Immature natural killer cell (primary cell): ENCODE measurements at regions not wholly inside any gene's neighbourhood (a gene's known extent, or its start where the extent isn't known, plus 50 kb on each side); places are given as distances from the start of the nearest gene placed in this dataset.

Experiments used
- DNase-seq, 3 donors: peaks; one replicate each; pipeline ENCODE4 v3.0.0; 2022; ENCODE audit warnings: mixed read lengths in 1 of 3
- H3K27ac Mint-ChIP-seq, 6 donors: one replicate each; pipeline ENCODE4 v1.8.0; 2020; ENCODE audit warnings: mixed read lengths in 6 of 6, mild to moderate bottlenecking in 5 of 6, inconsistent platforms in 4 of 6, moderate library complexity in 3 of 6
- H3K27me3 Mint-ChIP-seq, 3 donors: one replicate each; pipeline ENCODE4 v1.8.0; 2020 to 2021; ENCODE audit warnings: low read depth in 3 of 3, mild to moderate bottlenecking in 3 of 3, mixed read lengths in 3 of 3, moderate library complexity in 3 of 3, inconsistent platforms in 1 of 3
- H3K36me3 Mint-ChIP-seq, 3 donors: one replicate each; pipeline ENCODE4 v1.8.0; 2020; ENCODE audit warnings: mixed read lengths in 3 of 3, inconsistent platforms in 2 of 3, mild to moderate bottlenecking in 2 of 3
- H3K4me1 Mint-ChIP-seq, 2 donors: one replicate each; pipeline ENCODE4 v1.8.0; 2020; ENCODE audit warnings: inconsistent platforms in 2 of 2, mild to moderate bottlenecking in 2 of 2, mixed read lengths in 2 of 2, moderate library complexity in 1 of 2
- H3K4me3 Mint-ChIP-seq, 5 donors: one replicate each; pipeline ENCODE4 v1.8.0; 2020; ENCODE audit warnings: mild to moderate bottlenecking in 5 of 5, mixed read lengths in 5 of 5, inconsistent platforms in 3 of 5, moderate library complexity in 3 of 5
- H3K9me3 Mint-ChIP-seq, 6 donors: one replicate each; pipeline ENCODE4 v1.8.0; 2020; ENCODE audit warnings: mild to moderate bottlenecking in 6 of 6, mixed read lengths in 6 of 6, inconsistent platforms in 4 of 6, moderate library complexity in 3 of 6

DNA sequence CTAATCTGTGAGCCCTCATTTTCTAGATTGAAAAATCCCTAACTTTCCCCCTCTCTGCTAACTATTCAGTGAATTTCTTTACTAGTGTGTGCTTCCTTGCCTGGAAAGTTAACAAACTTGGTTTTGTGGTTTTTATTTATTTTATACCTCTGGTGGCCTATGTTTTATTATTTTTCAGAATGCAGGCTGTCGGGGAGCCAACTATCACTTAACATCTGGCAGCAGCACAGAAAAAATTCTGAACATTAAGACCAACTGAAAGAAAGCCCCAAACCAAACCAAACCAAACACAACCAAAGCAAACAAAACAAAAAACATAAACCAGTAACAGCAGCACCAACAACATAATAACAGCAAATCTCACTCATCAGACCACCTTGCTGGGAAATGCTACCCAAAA, 109.0 kb upstream of the KL start:
- no peaks in the 10 kb centered on the region for H3K36me3 Mint-ChIP-seq
- peaks cover 0 to 7% (median 0%) of the 10 kb centered on the region in 6 donors for H3K9me3 Mint-ChIP-seq
- DNase-seq, result no peak
- H3K4me1 Mint-ChIP-seq, result peaks cover 9 to 16% of the 10 kb centered on the region in 2 donors
- no peak overlapping the region for H3K27ac Mint-ChIP-seq
- H3K4me3 Mint-ChIP-seq, result no peak overlapping the region
- peaks cover 0 to 4% (median 0%) of the 10 kb centered on the region in 3 donors for H3K27me3 Mint-ChIP-seq

DNA sequence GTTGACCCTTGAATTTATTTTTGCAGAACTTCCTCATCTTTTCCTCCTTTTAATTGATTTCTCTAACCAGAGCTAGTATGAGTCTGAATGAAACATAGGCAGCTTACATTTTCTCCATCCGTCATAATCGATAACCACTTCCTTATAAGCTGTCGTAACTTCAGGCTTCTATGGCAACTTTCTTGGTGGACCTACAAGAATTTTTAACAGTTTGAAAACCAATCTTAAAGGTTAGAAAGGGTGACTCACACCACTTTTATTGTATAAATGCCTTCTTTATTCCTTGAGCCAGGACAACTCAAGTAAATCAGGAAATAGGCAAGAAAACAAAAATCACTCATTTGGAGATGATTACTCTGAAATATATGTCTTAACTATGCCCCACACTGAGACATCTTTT, 105.7 kb upstream of the KL start:
- no peak overlapping the region for H3K4me3 Mint-ChIP-seq

DNA sequence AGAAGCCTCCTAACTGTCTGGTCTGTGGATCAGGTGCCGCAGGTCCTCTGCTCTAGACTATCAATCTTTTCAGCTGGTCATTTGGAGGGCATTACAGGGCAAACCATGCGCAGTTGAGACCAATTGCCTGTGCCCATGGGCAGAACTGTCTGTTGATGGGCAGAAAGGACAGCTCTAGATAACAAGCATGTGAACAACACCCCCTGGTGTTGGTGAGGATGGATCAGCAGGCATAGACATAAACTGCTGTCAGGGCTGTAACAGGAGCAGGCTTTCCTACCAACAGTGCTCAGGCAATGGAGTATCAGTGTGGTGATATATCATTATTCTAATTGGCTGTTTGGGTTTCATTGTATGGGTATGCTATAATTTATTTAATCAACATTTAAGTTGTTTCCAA, 104.7 kb upstream of the KL start:
- Mint-ChIP-seq H3K4me1 (no peaks in the 10 kb centered on the region), H3K9me3 (peaks cover 0 to 3% (median 0%) of the 10 kb centered on the region in 6 donors), H3K27me3 (peaks cover 0 to 4% (median 2%) of the 10 kb centered on the region in 3 donors), H3K27ac (no peak overlapping the region), H3K36me3 (no peaks in the 10 kb centered on the region), H3K4me3 (no peak overlapping the region)
- DNase-seq, result peak in 1 of 3 donors; percentile 4

More for the DNA sequence above, 105.7 kb upstream of the KL start:
- no peak for DNase-seq
- Mint-ChIP-seq H3K27me3 (peaks cover 0 to 4% (median 0%) of the 10 kb centered on the region in 3 donors), H3K9me3 (peaks cover 0 to 4% (median 0%) of the 10 kb centered on the region in 6 donors), H3K4me1 (peaks cover 1 to 6% of the 10 kb centered on the region in 2 donors), H3K27ac (no peak overlapping the region), H3K36me3 (no peaks in the 10 kb centered on the region)

DNA sequence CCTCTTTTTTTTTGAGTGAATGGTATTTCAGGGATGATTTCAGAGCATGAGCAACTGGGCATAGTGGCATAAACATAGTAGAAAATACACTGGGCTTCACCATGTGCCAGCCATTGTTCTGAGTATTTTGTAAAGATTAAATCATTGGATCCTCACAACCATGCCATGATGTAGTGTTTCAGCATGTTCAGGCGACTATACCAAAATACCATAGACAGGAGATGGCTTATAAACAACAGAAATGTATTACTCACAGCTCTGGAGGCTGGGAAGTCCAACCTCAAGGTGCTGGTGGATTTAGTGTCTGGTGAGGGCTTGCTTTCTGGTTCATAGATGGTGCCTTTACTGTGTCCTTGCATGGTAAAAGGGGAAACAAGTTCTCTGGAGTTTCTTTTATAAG, 101.5 kb upstream of the KL start:
- no peak overlapping the region for H3K27ac Mint-ChIP-seq
- no peak overlapping the region for H3K4me3 Mint-ChIP-seq
- peaks cover 0 to 2% (median 2%) of the 10 kb centered on the region in 3 donors for H3K27me3 Mint-ChIP-seq
- DNase-seq, result no peak
- H3K36me3 Mint-ChIP-seq, result no peaks in the 10 kb centered on the region
- no peaks in the 10 kb centered on the region for H3K4me1 Mint-ChIP-seq
- peaks cover 0 to 5% (median under 1%) of the 10 kb centered on the region in 6 donors for H3K9me3 Mint-ChIP-seq

DNA sequence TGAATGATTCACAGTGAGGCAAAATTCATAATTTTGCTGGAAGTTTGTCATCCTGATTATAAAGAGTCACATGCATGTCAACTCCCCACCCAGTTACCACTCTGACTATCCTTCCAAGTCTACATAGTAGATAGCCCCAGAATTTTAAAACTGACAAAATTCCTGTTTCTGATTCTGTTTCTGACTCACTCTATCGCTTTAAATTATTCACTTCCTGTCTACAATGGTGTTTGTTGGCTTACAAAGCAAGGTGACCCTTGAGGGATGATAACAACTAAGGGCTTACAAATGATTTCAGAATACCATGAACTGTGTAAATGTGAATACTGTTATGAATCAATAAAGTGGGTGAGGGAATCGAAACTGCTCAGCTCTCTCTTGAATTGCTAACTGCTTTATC, 98.7 kb upstream of the KL start:
- no peaks in the 10 kb centered on the region for H3K36me3 Mint-ChIP-seq
- H3K4me3 Mint-ChIP-seq, result no peak overlapping the region
- no peaks in the 10 kb centered on the region for H3K4me1 Mint-ChIP-seq
- H3K27ac Mint-ChIP-seq, result no peak overlapping the region
- H3K9me3 Mint-ChIP-seq, result peaks cover 0 to 5% (median 0%) of the 10 kb centered on the region in 6 donors
- peaks cover 0 to 2% (median 2%) of the 10 kb centered on the region in 3 donors for H3K27me3 Mint-ChIP-seq
- no peak for DNase-seq

DNA sequence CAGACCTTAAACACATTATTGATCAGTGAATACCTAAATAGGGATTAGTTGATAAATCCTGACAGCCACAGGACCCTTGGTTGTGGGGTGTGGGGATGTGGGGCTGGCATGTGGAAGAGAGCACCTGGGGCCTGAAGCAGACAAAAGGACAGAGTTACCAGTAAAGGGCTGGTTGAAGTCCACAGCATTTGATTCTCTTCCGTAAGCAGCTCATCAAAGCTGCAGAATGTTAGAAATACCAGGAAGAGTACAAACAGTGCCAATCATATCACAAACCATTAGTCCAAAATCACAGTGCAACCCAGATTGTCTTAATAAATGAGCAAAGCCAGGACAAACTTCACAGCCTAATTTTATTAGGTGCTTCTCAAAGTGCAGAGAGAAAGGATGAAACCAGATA, 92.5 kb upstream of the KL start:
- Mint-ChIP-seq H3K27ac (no peak overlapping the region), H3K4me1 (no peaks in the 10 kb centered on the region), H3K36me3 (no peaks in the 10 kb centered on the region), H3K4me3 (no peak overlapping the region), H3K27me3 (peaks cover 0 to 2% (median 0%) of the 10 kb centered on the region in 3 donors), H3K9me3 (peaks cover 0 to 2% (median 0%) of the 10 kb centered on the region in 6 donors)
- no peak for DNase-seq

DNA sequence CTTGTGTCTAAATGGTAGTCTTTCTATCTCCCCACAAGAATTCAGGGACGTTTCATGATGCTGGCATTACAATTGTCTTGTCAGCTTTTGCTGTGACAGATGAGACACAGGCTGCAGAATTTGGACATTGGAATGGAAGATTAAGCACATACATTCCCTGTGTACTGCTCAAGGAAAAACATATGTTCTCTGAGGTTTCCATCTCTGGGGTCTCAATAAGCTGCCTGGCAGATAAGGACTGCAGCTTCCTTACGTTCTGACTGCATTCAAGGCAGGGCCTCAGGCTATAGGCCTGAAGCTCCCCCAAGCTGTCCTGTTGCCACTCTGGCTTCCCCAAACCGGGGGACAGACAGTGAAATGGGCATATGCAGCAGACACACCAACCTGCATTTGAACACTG, 91.3 kb upstream of the KL start:
- Mint-ChIP-seq H3K27ac (no peak overlapping the region), H3K4me1 (no peaks in the 10 kb centered on the region), H3K4me3 (no peak overlapping the region), H3K27me3 (peaks cover 0 to 1% (median 0%) of the 10 kb centered on the region in 3 donors), H3K36me3 (no peaks in the 10 kb centered on the region), H3K9me3 (peaks cover 0 to 2% (median 0%) of the 10 kb centered on the region in 6 donors)
- no peak for DNase-seq

DNA sequence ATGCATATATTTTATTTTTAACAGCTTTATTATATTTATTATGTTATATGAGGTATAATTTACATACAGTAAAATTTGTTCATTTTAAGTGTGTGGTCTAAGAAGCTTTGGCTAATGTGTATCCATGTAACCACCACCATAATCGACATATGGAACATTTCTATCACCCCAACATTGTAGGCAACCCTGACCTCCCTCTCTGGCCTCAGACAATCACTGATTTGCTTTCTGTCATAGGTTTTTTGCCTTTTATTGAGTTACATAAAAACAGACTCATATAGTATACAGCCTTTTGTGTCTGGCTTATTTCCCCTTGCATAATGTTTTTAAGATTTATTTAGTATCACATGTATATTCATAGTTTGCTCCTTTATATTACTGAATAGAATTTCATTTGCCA, 90.7 kb upstream of the KL start:
- Mint-ChIP-seq H3K27me3 (peaks cover 0 to 1% (median 0%) of the 10 kb centered on the region in 3 donors), H3K27ac (no peak overlapping the region), H3K9me3 (peaks cover 0 to 2% (median 0%) of the 10 kb centered on the region in 6 donors)

DNA sequence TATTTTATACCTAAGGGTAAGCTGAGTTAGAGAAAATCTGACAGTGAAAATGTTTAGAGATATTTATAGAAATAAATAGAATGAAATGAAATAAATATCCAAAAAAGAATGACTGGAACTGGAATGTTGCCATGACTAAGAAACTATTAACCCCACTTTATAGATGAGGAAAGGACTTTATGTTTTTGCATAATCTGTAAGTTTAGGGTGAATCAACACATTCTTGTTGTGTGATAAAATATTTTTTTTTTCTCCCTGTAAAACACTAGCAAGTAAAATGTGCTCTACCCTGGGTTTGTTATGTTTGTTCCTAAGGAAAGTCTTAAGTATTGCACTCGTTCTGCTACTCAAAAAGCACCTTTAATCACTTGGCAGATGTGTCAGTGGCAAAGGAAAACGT, 83.8 kb upstream of the KL start:
- Mint-ChIP-seq H3K4me1 (no peaks in the 10 kb centered on the region), H3K9me3 (peaks cover 0 to 16% (median 5%) of the 10 kb centered on the region in 6 donors), H3K27me3 (peaks cover 0 to 16% (median 1%) of the 10 kb centered on the region in 3 donors), H3K4me3 (no peak overlapping the region), H3K27ac (no peak overlapping the region), H3K36me3 (no peaks in the 10 kb centered on the region)
- DNase-seq, result no peak

More for the DNA sequence above, 90.7 kb upstream of the KL start:
- Mint-ChIP-seq H3K4me3 (no peak overlapping the region), H3K36me3 (no peaks in the 10 kb centered on the region), H3K4me1 (no peaks in the 10 kb centered on the region)
- DNase-seq, result no peak

DNA sequence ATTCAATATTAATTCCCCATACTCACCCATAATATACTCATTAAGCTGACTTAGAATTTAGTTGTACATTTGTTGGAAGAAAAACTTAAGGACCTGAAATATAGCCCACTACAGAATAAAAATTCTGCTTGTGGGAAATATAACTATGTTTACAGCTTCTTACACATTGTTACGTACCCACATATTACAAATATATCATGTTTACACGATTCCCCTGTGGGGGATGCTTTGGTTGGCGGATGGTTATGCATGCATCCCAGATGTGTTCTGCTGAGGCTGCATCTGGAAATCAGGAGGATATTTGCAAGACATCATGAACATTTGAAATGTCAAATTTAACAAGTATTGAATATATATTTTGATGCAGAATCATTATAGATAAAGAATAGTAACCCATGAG, 79.5 kb upstream of the KL start:
- no peak overlapping the region for H3K4me3 Mint-ChIP-seq
- no peaks in the 10 kb centered on the region for H3K36me3 Mint-ChIP-seq
- H3K4me1 Mint-ChIP-seq, result peaks cover 6 to 9% of the 10 kb centered on the region in 2 donors
- no peak overlapping the region for H3K27ac Mint-ChIP-seq
- H3K27me3 Mint-ChIP-seq, result peaks cover 0 to 16% (median 1%) of the 10 kb centered on the region in 3 donors
- no peak for DNase-seq
- H3K9me3 Mint-ChIP-seq, result peaks cover 0 to 8% (median 3%) of the 10 kb centered on the region in 6 donors

DNA sequence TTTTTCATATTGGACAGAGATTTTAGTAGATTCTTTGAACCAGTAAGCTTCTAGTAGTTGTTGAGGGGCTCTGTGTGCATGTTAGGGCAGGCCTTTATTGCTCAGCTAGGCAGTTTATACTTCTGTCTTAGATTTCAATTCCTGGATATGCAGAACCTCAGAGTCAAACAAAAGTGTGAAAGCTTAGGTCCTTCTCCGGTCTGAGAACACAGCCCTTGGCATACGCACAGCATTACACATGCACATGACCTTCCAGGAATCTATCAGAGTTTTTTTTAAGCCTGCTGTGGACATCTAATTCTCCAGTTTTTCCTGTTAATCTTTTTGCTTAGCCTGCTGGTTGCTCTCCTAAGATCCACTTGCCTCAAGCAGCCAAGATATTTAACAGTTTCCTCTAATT, 77.9 kb upstream of the KL start:
- Mint-ChIP-seq H3K9me3 (peaks cover 0 to 5% (median under 1%) of the 10 kb centered on the region in 6 donors), H3K27ac (no peak overlapping the region), H3K4me1 (peaks cover 7 to 11% of the 10 kb centered on the region in 2 donors), H3K27me3 (peaks cover 0 to 7% (median 1%) of the 10 kb centered on the region in 3 donors), H3K4me3 (no peak overlapping the region), H3K36me3 (no peaks in the 10 kb centered on the region)
- no peak for DNase-seq

DNA sequence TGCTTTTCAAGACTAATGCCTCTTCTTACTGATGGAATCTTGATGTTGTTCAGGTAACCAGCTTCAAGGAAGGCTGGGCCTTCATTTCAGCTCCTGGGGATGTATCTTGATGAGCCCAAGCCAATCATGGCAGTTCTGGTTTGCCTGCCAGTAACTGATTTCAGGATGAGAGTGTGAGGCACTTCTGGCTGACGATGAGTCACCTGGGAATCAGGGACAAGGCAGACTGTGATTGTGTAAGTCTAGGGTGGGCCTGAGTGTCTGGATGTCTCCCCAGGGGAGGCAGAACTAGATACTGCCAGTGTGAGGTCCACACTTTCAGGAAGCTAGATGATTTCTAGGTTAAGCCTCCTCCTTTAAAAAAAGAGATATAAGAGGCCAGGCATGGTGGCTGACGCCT, 77.3 kb upstream of the KL start:
- DNase-seq, result no peak
- Mint-ChIP-seq H3K4me1 (peaks cover 7 to 11% of the 10 kb centered on the region in 2 donors), H3K9me3 (peaks cover 0 to 5% (median under 1%) of the 10 kb centered on the region in 6 donors), H3K27me3 (peaks cover 0 to 3% (median 0%) of the 10 kb centered on the region in 3 donors), H3K27ac (no peak overlapping the region), H3K4me3 (no peak overlapping the region), H3K36me3 (no peaks in the 10 kb centered on the region)

DNA sequence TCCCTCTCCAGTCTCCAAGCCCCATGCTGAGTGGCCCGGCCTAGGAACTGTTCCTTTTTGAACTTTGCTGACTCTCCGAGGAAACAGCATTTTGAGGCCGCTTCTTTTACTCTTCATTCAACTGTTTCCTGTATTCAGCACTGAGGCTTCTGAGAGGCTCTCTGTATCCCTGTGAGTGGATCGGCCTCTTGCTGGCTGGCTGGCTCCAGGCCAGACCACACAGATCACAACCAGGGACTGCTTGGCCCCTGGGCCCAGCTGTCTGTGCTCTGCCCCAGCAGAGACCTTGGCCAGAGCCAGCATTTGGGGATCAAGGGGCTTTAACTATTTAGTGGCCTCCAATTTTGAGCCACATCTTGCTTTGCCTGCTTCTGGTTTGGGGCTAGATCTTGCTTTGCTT, 75.6 kb upstream of the KL start:
- Mint-ChIP-seq H3K27ac (no peak overlapping the region), H3K4me3 (no peak overlapping the region), H3K4me1 (peaks cover 7 to 11% of the 10 kb centered on the region in 2 donors), H3K27me3 (peaks cover 0 to 3% (median 1%) of the 10 kb centered on the region in 3 donors), H3K9me3 (peaks cover 0 to 6% (median 0%) of the 10 kb centered on the region in 6 donors), H3K36me3 (no peaks in the 10 kb centered on the region)
- no peak for DNase-seq

DNA sequence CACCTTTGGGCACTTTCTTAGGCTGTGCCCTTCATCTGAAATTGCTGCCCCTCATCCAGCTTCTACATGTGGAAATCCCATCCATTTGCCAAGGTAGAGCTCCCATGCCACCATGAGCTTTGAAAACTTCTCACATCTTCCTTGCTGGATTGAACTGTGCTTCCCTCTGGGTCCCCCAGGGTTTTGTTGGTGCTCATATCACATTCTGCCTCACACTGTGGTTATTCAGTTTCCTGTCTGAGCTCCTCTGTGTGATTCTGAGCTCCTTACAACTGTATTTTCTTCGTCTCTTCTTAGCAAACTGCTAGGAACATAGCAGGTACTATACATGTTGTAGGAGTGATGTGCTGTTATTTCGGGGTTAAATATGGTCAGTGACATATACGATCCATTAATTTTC, 74.9 kb upstream of the KL start:
- Mint-ChIP-seq H3K9me3 (peaks cover 0 to 6% (median 0%) of the 10 kb centered on the region in 6 donors), H3K4me3 (no peak overlapping the region), H3K4me1 (peaks cover 7 to 11% of the 10 kb centered on the region in 2 donors), H3K36me3 (no peaks in the 10 kb centered on the region), H3K27ac (no peak overlapping the region), H3K27me3 (peaks cover 0 to 3% (median 0%) of the 10 kb centered on the region in 3 donors)
- DNase-seq, result no peak

DNA sequence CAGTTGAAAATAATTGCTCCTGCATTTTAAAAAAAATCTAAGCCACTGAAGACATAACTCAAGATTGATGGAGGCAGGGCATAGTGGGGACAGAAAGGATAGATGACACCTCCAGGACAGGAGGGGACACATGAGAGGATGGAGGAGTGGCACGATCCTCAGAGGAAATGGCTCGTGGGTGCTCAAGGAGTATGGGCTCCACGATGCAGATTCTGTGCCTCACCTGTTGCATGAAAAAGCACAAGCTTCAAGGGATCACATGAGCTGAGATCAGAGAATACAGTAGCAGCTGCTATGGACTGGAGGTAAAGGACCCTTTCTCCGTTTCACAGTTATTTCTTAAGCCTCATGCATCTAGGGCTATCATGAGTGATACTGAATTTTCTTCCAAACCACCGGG, 69.7 kb upstream of the KL start:
- Mint-ChIP-seq H3K4me1 (peaks cover 2 to 3% of the 10 kb centered on the region in 2 donors), H3K4me3 (no peak overlapping the region), H3K36me3 (no peaks in the 10 kb centered on the region), H3K27ac (no peak overlapping the region), H3K9me3 (peaks cover 0 to 1% (median 0%) of the 10 kb centered on the region in 6 donors), H3K27me3 (peaks cover 0 to 3% (median 0%) of the 10 kb centered on the region in 3 donors)
- no peak for DNase-seq
